CD14-positive monocyte (primary cell): ENCODE measurements at regions not wholly inside any gene's neighbourhood (a gene's known extent, or its start where the extent isn't known, plus 50 kb on each side); places are given as distances from the start of the nearest gene placed in this dataset.

ENCODE experiments used
- DNase-seq, 3 donors: peaks; one replicate each; pipeline ENCODE4 v3.0.0-alpha.2; 2011 to 2022
- H2AFZ ChIP-seq: 2 replicates; pipeline ENCODE4 v1.6.0; 2012; ENCODE audit warnings: mild to moderate bottlenecking, low read depth, low read length, inconsistent platforms; ENCODE audit not compliant: insufficient read depth, poor library complexity, severe bottlenecking
- H3K27ac ChIP-seq, 2 donors: 1 replicate in 1 of 2; 2 replicates in 1 of 2; pipeline ENCODE4 v1.5.1; 2012 to 2013; ENCODE audit warnings: low read length in 2 of 2, control low read depth in 1 of 2, inconsistent platforms in 1 of 2, low read depth in 1 of 2, mild to moderate bottlenecking in 1 of 2
- H3K27me3 ChIP-seq, 2 donors: one replicate each; pipeline versions ENCODE4 v1.6.0 to v1.6.1; 2011 to 2013; ENCODE audit warnings: low read length in 2 of 2; ENCODE audit not compliant: control insufficient read depth in 2 of 2, insufficient read depth in 2 of 2
- H3K36me3 ChIP-seq, 2 donors: replicated peaks in 1 of 2; 1 replicate in 1 of 2; 2 replicates in 1 of 2; pipeline versions ENCODE4 v1.5.1 to v1.6.1; 2012 to 2013; ENCODE audit warnings: low read length in 2 of 2, control low read depth in 1 of 2, inconsistent platforms in 1 of 2, mild to moderate bottlenecking in 1 of 2; ENCODE audit not compliant: insufficient read depth in 2 of 2, control insufficient read depth in 1 of 2
- H3K4me1 ChIP-seq, 2 donors: 1 replicate in 1 of 2; 2 replicates in 1 of 2; pipeline versions ENCODE4 v1.5.1 to v1.6.1; 2012 to 2013; ENCODE audit warnings: low read length in 2 of 2, control low read depth in 1 of 2, inconsistent platforms in 1 of 2, mild to moderate bottlenecking in 1 of 2, moderate library complexity in 1 of 2; ENCODE audit not compliant: insufficient read depth in 2 of 2, control insufficient read depth in 1 of 2
- H3K4me2 ChIP-seq: replicated peaks from 2 replicates; pipeline ENCODE3; 2012; ENCODE audit warnings: low read length, moderate library complexity, mild to moderate bottlenecking; ENCODE audit not compliant: poor library complexity, severe bottlenecking; ENCODE audit errors: extremely low read depth
- H3K4me3 ChIP-seq, 3 experiments: fragments of 200-600 bp in 1 of 3; sonication (generic) in 1 of 3; replicated peaks in 1 of 3; 1 replicate in 2 of 3; 2 replicates in 1 of 3; pipeline ENCODE4 v1.5.1; 2011 to 2013; ENCODE audit warnings: low read length in 3 of 3, mild to moderate bottlenecking in 3 of 3, control low read depth in 2 of 3, low read depth in 2 of 3, inconsistent platforms in 1 of 3, moderate library complexity in 1 of 3
- H3K79me2 ChIP-seq: 2 replicates; pipeline ENCODE4 v1.6.0; 2012; ENCODE audit warnings: mild to moderate bottlenecking, control low read depth, inconsistent platforms, low read length, moderate library complexity; ENCODE audit not compliant: insufficient read depth
- H3K9ac ChIP-seq: 2 replicates; pipeline ENCODE4 v1.6.0; 2017; ENCODE audit warnings: low read length, mild to moderate bottlenecking; ENCODE audit not compliant: insufficient read depth, poor library complexity, severe bottlenecking
- H3K9me3 ChIP-seq, 2 donors: replicated peaks in 1 of 2; 1 replicate in 1 of 2; 2 replicates in 1 of 2; pipeline versions ENCODE4 v1.5.1 to v1.6.1; 2012 to 2013; ENCODE audit warnings: low read length in 2 of 2, control low read depth in 1 of 2; ENCODE audit not compliant: control insufficient read depth in 1 of 2, insufficient read depth in 1 of 2
- H4K20me1 ChIP-seq: 2 replicates; pipeline ENCODE4 v1.6.0; 2012; ENCODE audit warnings: mild to moderate bottlenecking, low read length, control low read depth, moderate library complexity; ENCODE audit not compliant: insufficient read depth
- H3K27ac Mint-ChIP-seq, 7 donors: one replicate each; pipeline ENCODE4 v1.8.0; 2020; ENCODE audit warnings: mild to moderate bottlenecking in 7 of 7, mixed read lengths in 7 of 7, moderate library complexity in 6 of 7, inconsistent platforms in 2 of 7
- H3K27me3 Mint-ChIP-seq, 3 donors: one replicate each; pipeline ENCODE4 v1.8.0; 2021 to 2022; ENCODE audit warnings: low read depth in 3 of 3, mild to moderate bottlenecking in 3 of 3, mixed read lengths in 3 of 3, moderate library complexity in 3 of 3, inconsistent platforms in 1 of 3
- H3K36me3 Mint-ChIP-seq, 2 donors: one replicate each; pipeline ENCODE4 v1.8.0; 2020; ENCODE audit warnings: mixed read lengths in 2 of 2, inconsistent platforms in 1 of 2, mild to moderate bottlenecking in 1 of 2
- H3K4me1 Mint-ChIP-seq: one replicate; pipeline ENCODE4 v1.8.0; 2020; ENCODE audit warnings: mild to moderate bottlenecking, mixed read lengths
- H3K4me3 Mint-ChIP-seq, 2 donors: one replicate each; pipeline ENCODE4 v1.8.0; 2020; ENCODE audit warnings: mild to moderate bottlenecking in 2 of 2, mixed read lengths in 2 of 2, moderate library complexity in 1 of 2
- H3K9me3 Mint-ChIP-seq, 7 donors: one replicate each; pipeline ENCODE4 v1.8.0; 2020 to 2022; ENCODE audit warnings: mixed read lengths in 7 of 7, mild to moderate bottlenecking in 6 of 7, moderate library complexity in 6 of 7, inconsistent platforms in 2 of 7
- CTCF ChIP-seq: fragments of 200-600 bp; IDR thresholded peaks from one replicate; pipeline ENCODE4 v1.8.0; 2022; ENCODE audit warnings: antibody characterized with exemption, mild to moderate bottlenecking
- whole genome bisulfite sequencing: methylation state at CpG from one replicate; pipeline ENCODE4 v1.1.5; 2013; ENCODE audit warnings: missing lambda C conversion rate; ENCODE audit not compliant: insufficient coverage; 5-methylcytosine and 5-hydroxymethylcytosine counted together
- intact Hi-C, 2 donors: fragments of 100-400 bp; cut with micrococcal nuclease; formaldehyde crosslinking; loops; one replicate each; pipeline versions ENCODE4 v1.15.0 to v1.15.1; 2023

DNA sequence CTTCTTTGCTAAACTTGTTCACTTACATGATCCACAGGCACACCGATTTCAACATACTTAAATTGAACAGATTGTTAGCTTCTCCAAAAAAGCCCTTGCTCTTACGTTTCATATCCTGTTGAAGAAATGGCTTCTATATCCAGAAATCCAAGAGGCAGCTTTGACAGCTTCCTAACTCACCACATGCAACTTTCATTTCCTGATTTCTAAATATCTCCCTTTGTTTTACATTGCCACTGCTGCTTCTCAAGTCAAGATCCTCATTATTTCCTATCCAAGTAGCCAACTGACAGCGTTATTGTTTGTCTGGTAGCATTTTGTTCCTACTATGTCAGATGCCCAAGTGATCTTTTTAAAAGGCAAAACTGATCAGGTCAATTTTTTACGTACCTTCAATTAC lies 913.2 kb upstream of the TYRP1 start:
- Histone ChIP-seq H3K27me3 (no peaks in the 10 kb centered on the region), H3K79me2 (no peaks in the 10 kb centered on the region), H3K36me3 (no peaks in the 10 kb centered on the region), H3K4me2 (no peak overlapping the region), H3K9me3 (no peaks in the 10 kb centered on the region), H3K27ac (no peak overlapping the region), H3K4me1 (no peaks in the 10 kb centered on the region), H2AFZ (no peak overlapping the region), H3K4me3 (no peak overlapping the region), H3K9ac (no peak overlapping the region), H4K20me1 (no peaks in the 10 kb centered on the region)
- Mint-ChIP-seq H3K36me3 (no peaks in the 10 kb centered on the region), H3K27me3 (no peaks in the 10 kb centered on the region), H3K9me3 (peaks cover 0 to 6% (median 0%) of the 10 kb centered on the region in 7 donors), H3K27ac (no peak overlapping the region), H3K4me3 (no peak overlapping the region), H3K4me1 (no peaks in the 10 kb centered on the region)
- 66% methylated on average over 3 of the region's 4 CpGs for WGBS
- DNase-seq: no peak
- TF ChIP-seq CTCF: no peak
- intact Hi-C loops: no loop called here

GRCh38 chr9:11792870-11793269 lies 900.3 kb upstream of the TYRP1 start:
- H3K9me3 Mint-ChIP-seq: peaks cover 0 to 7% (median 2%) of the 10 kb centered on the region in 7 donors

More at GRCh38 chr9:11792870-11793269, 900.3 kb upstream of the TYRP1 start:
- Histone ChIP-seq H3K9me3 (peaks cover 0 to 7% of the 10 kb centered on the region in 2 donors), H4K20me1 (no peaks in the 10 kb centered on the region), H3K4me2 (no peak overlapping the region), H3K4me3 (no peak overlapping the region), H3K79me2 (no peaks in the 10 kb centered on the region), H3K27ac (no peak overlapping the region), H3K4me1 (no peaks in the 10 kb centered on the region), H3K9ac (no peak overlapping the region), H3K27me3 (no peaks in the 10 kb centered on the region), H3K36me3 (no peaks in the 10 kb centered on the region), H2AFZ (no peak overlapping the region)
- no peaks in the 10 kb centered on the region for H3K4me1 Mint-ChIP-seq
- no peak overlapping the region for H3K27ac Mint-ChIP-seq
- intact Hi-C loops: no loop called here
- DNase-seq: no peak
- 100% methylated on average over 1 of the region's 1 CpG for WGBS
- no peaks in the 10 kb centered on the region for H3K27me3 Mint-ChIP-seq
- H3K36me3 Mint-ChIP-seq: no peaks in the 10 kb centered on the region
- H3K4me3 Mint-ChIP-seq: no peak overlapping the region
- TF ChIP-seq CTCF: no peak
